ENCODE measurements at regions not wholly inside any gene's neighbourhood (a gene's known extent, or its start where the extent isn't known, plus 50 kb on each side); places are given as distances from the start of the nearest gene placed in this dataset.

DNA sequence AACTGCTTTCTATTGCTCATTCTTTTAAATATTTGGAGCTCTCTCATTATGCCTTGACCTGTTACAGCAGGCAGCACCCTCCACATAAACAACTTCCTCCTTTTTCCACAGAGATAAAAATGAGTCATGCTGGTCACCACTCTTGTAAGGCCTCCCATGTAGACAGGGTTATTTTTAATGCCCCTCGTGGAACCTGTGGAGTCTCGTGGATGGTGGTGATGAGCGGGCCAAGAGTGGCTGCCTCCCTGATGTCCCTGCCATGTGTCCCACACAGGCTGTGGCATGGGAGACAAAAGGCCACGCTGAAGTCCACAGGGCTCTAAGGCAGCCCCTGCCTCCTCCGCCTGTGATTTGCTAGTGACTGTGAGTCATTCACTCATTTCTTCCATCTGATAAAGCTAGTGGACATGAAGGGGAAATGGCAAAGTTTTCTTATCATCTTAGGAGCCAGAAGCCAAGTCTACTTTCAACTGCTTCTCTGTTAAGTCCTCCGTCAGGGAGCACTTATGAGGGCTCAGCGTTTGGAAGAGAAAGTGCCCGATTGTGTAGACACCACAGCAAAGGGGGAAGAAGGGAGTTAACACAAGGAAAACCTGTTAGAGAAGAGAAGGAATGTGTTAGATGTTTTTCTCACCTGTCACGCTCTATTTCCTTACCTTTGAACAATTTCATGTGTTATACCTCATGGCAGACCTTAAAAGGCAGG is 121.6 kb upstream of the FAT1 start:
- H4K5ac ChIP-seq (ENCODE audit: insufficient read length, low read depth, low read length) = no peak overlapping the region
- H2BK5ac ChIP-seq (ENCODE audit: insufficient read length, low read length) = no peak overlapping the region
- H3K14ac ChIP-seq (ENCODE audit: insufficient read depth, low read length) = no peak overlapping the region
- H4K8ac ChIP-seq (replicated peaks; ENCODE audit: insufficient read length, low read depth, low read length) = no peak overlapping the region
- H4K91ac ChIP-seq (ENCODE audit: insufficient read length, low read depth, low read length) = no peak overlapping the region
- peaks cover 2% of the 10 kb centered on the region for H3K23me2 ChIP-seq (ENCODE audit: insufficient read length, low read depth, low read length, poor library complexity, severe bottlenecking)
- H2BK15ac ChIP-seq (ENCODE audit: low read depth, low read length) = no peak overlapping the region
- H3K18ac ChIP-seq (ENCODE audit: insufficient read length, low read depth, low read length) = no peak overlapping the region
- H3K4me1 ChIP-seq (ENCODE audit: insufficient read depth, low read length) = no peaks in the 10 kb centered on the region
- H3K4ac ChIP-seq (ENCODE audit: low read depth, low read length) = no peak overlapping the region
- WGBS (ENCODE audit: extremely low coverage, insufficient read length, low lambda C conversion rate) = no CpG with 5 or more reads among the region's 9 CpGs
- no peak overlapping the region for H2BK20ac ChIP-seq (ENCODE audit: low read depth, low read length, poor library complexity, severe bottlenecking)
- TF ChIP-seq, protein P1, sequence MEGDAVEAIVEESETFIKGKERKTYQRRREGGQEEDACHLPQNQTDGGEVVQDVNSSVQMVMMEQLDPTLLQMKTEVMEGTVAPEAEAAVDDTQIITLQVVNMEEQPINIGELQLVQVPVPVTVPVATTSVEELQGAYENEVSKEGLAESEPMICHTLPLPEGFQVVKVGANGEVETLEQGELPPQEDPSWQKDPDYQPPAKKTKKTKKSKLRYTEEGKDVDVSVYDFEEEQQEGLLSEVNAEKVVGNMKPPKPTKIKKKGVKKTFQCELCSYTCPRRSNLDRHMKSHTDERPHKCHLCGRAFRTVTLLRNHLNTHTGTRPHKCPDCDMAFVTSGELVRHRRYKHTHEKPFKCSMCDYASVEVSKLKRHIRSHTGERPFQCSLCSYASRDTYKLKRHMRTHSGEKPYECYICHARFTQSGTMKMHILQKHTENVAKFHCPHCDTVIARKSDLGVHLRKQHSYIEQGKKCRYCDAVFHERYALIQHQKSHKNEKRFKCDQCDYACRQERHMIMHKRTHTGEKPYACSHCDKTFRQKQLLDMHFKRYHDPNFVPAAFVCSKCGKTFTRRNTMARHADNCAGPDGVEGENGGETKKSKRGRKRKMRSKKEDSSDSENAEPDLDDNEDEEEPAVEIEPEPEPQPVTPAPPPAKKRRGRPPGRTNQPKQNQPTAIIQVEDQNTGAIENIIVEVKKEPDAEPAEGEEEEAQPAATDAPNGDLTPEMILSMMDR (conservative IDR thresholded peaks at IDR 0.05) = no peak
- no peak overlapping the region for H3K23ac ChIP-seq (ENCODE audit: insufficient read length, low read depth, low read length)
- H3K9me3 ChIP-seq (ENCODE audit: control insufficient read depth, low read depth, low read length) = no peaks in the 10 kb centered on the region
- H3K4me2 ChIP-seq (ENCODE audit: insufficient read depth, insufficient read length, low read length) = no peak overlapping the region
- Mint-ChIP-seq H3K4me1 (peaks cover 8 to 9% of the 10 kb centered on the region in 2 experiments), H3K36me3 (ENCODE audit: insufficient read depth in 1 of 3, low read depth in 3 of 3) (peaks cover 2 to 5% (median 3%) of the 10 kb centered on the region in 3 experiments; a peak in 3 of 7 replicates), H3K4me3 (no peak overlapping the region), H3K27ac (no peak overlapping the region), H3K27me3 (ENCODE audit: low read depth) (no peaks in the 10 kb centered on the region), H3K9me3 (peaks cover 6 to 10% of the 10 kb centered on the region in 2 experiments; a peak in 4 of 5 replicates)
- H3K27ac ChIP-seq (ENCODE audit: insufficient read length, low read depth, low read length) = no peak overlapping the region
- H2AK5ac ChIP-seq (ENCODE audit: insufficient read length, low read length) = no peak overlapping the region
- no peak overlapping the region for H2BK120ac ChIP-seq (ENCODE audit: low read depth, low read length, poor library complexity, severe bottlenecking)
- H3K79me1 ChIP-seq (ENCODE audit: insufficient read depth, low read depth, low read length, poor library complexity, severe bottlenecking) = no peaks in the 10 kb centered on the region
- H2BK12ac ChIP-seq (ENCODE audit: insufficient read length, low read depth, low read length) = no peak overlapping the region
- H3K56ac ChIP-seq (ENCODE audit: insufficient read length, low read depth, low read length) = no peak overlapping the region
- H3T11ph ChIP-seq (ENCODE audit: low read length) = no peak overlapping the region
- no peak overlapping the region for H3K9ac ChIP-seq (ENCODE audit: extremely low read depth, insufficient read length, low read length)
- H4K20me1 ChIP-seq (ENCODE audit: control insufficient read depth, insufficient read depth, insufficient read length) = no peaks in the 10 kb centered on the region
- H2AFZ ChIP-seq (ENCODE audit: low read length) = no peak overlapping the region
- H3K79me2 ChIP-seq (ENCODE audit: insufficient read depth, low read length) = no peaks in the 10 kb centered on the region
- H3K27me3 ChIP-seq (ENCODE audit: insufficient read depth, low read length) = no peaks in the 10 kb centered on the region
- DNase-seq = no peak
